ENCODE measurements at regions not wholly inside any gene's neighbourhood (a gene's known extent, or its start where the extent isn't known, plus 50 kb on each side); places are given as distances from the start of the nearest gene placed in this dataset.
A peak's percentile ranks its signal among the peaks of the same experiment; 100 is the strongest.

- no peaks in the 10 kb centered on the region for H3K36me3 ChIP-seq (ENCODE audit: control insufficient read depth, insufficient read depth, low read length)
- 82 to 100% methylated on average over 1 to 4 of the region's 6 CpGs for WGBS, 2 experiments (ENCODE audit: insufficient coverage in 2 of 2)
- no peaks in the 10 kb centered on the region for H3K9me3 ChIP-seq (ENCODE audit: control insufficient read depth, low read length)
- H3K4me3 ChIP-seq (ENCODE audit: extremely low read depth, insufficient read depth, low read length, poor library complexity, severe bottlenecking), result no peak overlapping the region
- H3K4me1 ChIP-seq (ENCODE audit: control insufficient read depth, insufficient read depth, low read length, poor library complexity, severe bottlenecking), result peaks cover 38% of the 10 kb centered on the region
- H3K27ac ChIP-seq (ENCODE audit: low read depth, low read length, severe bottlenecking), result peak overlapping the region; percentile 54
Observed at GRCh38 chr3:124383846-124384466, 346.3 kb upstream of the UMPS start.

- no peaks in the 10 kb centered on the region for H3K36me3 ChIP-seq (ENCODE audit: control insufficient read depth, insufficient read depth, low read length)
- peak overlapping the region; percentile 54 for H3K27ac ChIP-seq (ENCODE audit: low read depth, low read length, severe bottlenecking)
- H3K4me1 ChIP-seq (ENCODE audit: control insufficient read depth, insufficient read depth, low read length, poor library complexity, severe bottlenecking), result peaks cover 38% of the 10 kb centered on the region
- H3K4me3 ChIP-seq (ENCODE audit: extremely low read depth, insufficient read depth, low read length, poor library complexity, severe bottlenecking), result no peak overlapping the region
- no peaks in the 10 kb centered on the region for H3K9me3 ChIP-seq (ENCODE audit: control insufficient read depth, low read length)
- WGBS, 2 experiments (ENCODE audit: insufficient coverage in 2 of 2), result 97% methylated on average over 18 of the region's 19 CpGs
Observed at GRCh38 chr3:124384527-124384926, 345.7 kb upstream of the UMPS start.

- H3K4me1 ChIP-seq (ENCODE audit: control insufficient read depth, insufficient read depth, low read length, poor library complexity, severe bottlenecking), result peaks cover 38% of the 10 kb centered on the region
- H3K4me3 ChIP-seq (ENCODE audit: extremely low read depth, insufficient read depth, low read length, poor library complexity, severe bottlenecking), result no peak overlapping the region
- H3K9me3 ChIP-seq (ENCODE audit: control insufficient read depth, low read length), result no peaks in the 10 kb centered on the region
- no peaks in the 10 kb centered on the region for H3K36me3 ChIP-seq (ENCODE audit: control insufficient read depth, insufficient read depth, low read length)
- peak overlapping the region; percentile 47 for H3K27ac ChIP-seq (ENCODE audit: low read depth, low read length, severe bottlenecking)
- WGBS, 2 experiments (ENCODE audit: insufficient coverage in 2 of 2), result 95 to 100% methylated on average over 1 to 2 of the region's 2 CpGs
Observed at GRCh38 chr3:124385996-124386395, 344.3 kb upstream of the UMPS start.

GRCh38 chr3:124386996-124387595 lies 343.2 kb upstream of the UMPS start:
- Histone ChIP-seq H3K27ac (ENCODE audit: low read depth, low read length, severe bottlenecking) (no peak overlapping the region), H3K4me3 (ENCODE audit: extremely low read depth, insufficient read depth, low read length, poor library complexity, severe bottlenecking) (no peak overlapping the region), H3K9me3 (ENCODE audit: control insufficient read depth, low read length) (no peaks in the 10 kb centered on the region), H3K36me3 (ENCODE audit: control insufficient read depth, insufficient read depth, low read length) (no peaks in the 10 kb centered on the region), H3K4me1 (ENCODE audit: control insufficient read depth, insufficient read depth, low read length, poor library complexity, severe bottlenecking) (peaks cover 38% of the 10 kb centered on the region)
- WGBS, 2 experiments (ENCODE audit: insufficient coverage in 2 of 2), result no CpG with 5 or more reads among the region's 4 CpGs

GRCh38 chr3:124391774-124392173 lies 338.5 kb upstream of the UMPS start:
- H3K27ac ChIP-seq (ENCODE audit: low read depth, low read length, severe bottlenecking), result no peak overlapping the region
- H3K9me3 ChIP-seq (ENCODE audit: control insufficient read depth, low read length), result no peaks in the 10 kb centered on the region
- no peak overlapping the region for H3K4me3 ChIP-seq (ENCODE audit: extremely low read depth, insufficient read depth, low read length, poor library complexity, severe bottlenecking)

GRCh38 chr3:124393340-124393739 lies 336.9 kb upstream of the UMPS start:
- no CpG with 5 or more reads among the region's 2 CpGs for WGBS, 2 experiments (ENCODE audit: insufficient coverage in 2 of 2)
- Histone ChIP-seq H3K4me3 (ENCODE audit: extremely low read depth, insufficient read depth, low read length, poor library complexity, severe bottlenecking) (no peak overlapping the region), H3K36me3 (ENCODE audit: control insufficient read depth, insufficient read depth, low read length) (peaks cover 4% of the 10 kb centered on the region), H3K4me1 (ENCODE audit: control insufficient read depth, insufficient read depth, low read length, poor library complexity, severe bottlenecking) (no peaks in the 10 kb centered on the region), H3K27ac (ENCODE audit: low read depth, low read length, severe bottlenecking) (no peak overlapping the region), H3K9me3 (ENCODE audit: control insufficient read depth, low read length) (no peaks in the 10 kb centered on the region)

More at GRCh38 chr3:124391774-124392173, 338.5 kb upstream of the UMPS start:
- Histone ChIP-seq H3K36me3 (ENCODE audit: control insufficient read depth, insufficient read depth, low read length) (peaks cover 4% of the 10 kb centered on the region), H3K4me1 (ENCODE audit: control insufficient read depth, insufficient read depth, low read length, poor library complexity, severe bottlenecking) (no peaks in the 10 kb centered on the region)
- 100% methylated on average over 3 of the region's 3 CpGs; no CpG with 5 or more reads in 1 of the 2 experiments for WGBS, 2 experiments (ENCODE audit: insufficient coverage in 2 of 2)

GRCh38 chr3:124395162-124395561 lies 335.1 kb upstream of the UMPS start:
- no peak overlapping the region for H3K27ac ChIP-seq (ENCODE audit: low read depth, low read length, severe bottlenecking)

GRCh38 chr3:124395584-124396338 lies 334.5 kb upstream of the UMPS start:
- peaks cover 9% of the 10 kb centered on the region for H3K36me3 ChIP-seq (ENCODE audit: control insufficient read depth, insufficient read depth, low read length)
- H3K4me3 ChIP-seq (ENCODE audit: extremely low read depth, insufficient read depth, low read length, poor library complexity, severe bottlenecking), result no peak overlapping the region
- H3K4me1 ChIP-seq (ENCODE audit: control insufficient read depth, insufficient read depth, low read length, poor library complexity, severe bottlenecking), result no peaks in the 10 kb centered on the region
- H3K27ac ChIP-seq (ENCODE audit: low read depth, low read length, severe bottlenecking), result no peak overlapping the region
- H3K9me3 ChIP-seq (ENCODE audit: control insufficient read depth, low read length), result no peaks in the 10 kb centered on the region
- no CpG with 5 or more reads among the region's 1 CpG for WGBS, 2 experiments (ENCODE audit: insufficient coverage in 2 of 2)

More at GRCh38 chr3:124395162-124395561, 335.1 kb upstream of the UMPS start:
- Histone ChIP-seq H3K4me3 (ENCODE audit: extremely low read depth, insufficient read depth, low read length, poor library complexity, severe bottlenecking) (no peak overlapping the region), H3K36me3 (ENCODE audit: control insufficient read depth, insufficient read depth, low read length) (peaks cover 7% of the 10 kb centered on the region), H3K4me1 (ENCODE audit: control insufficient read depth, insufficient read depth, low read length, poor library complexity, severe bottlenecking) (no peaks in the 10 kb centered on the region), H3K9me3 (ENCODE audit: control insufficient read depth, low read length) (no peaks in the 10 kb centered on the region)
- WGBS, 2 experiments (ENCODE audit: insufficient coverage in 2 of 2), result 82 to 97% methylated on average over 5 to 6 of the region's 8 CpGs

- no peak overlapping the region for H3K27ac ChIP-seq (ENCODE audit: low read depth, low read length, severe bottlenecking)
Observed at GRCh38 chr3:124396339-124396950, 333.8 kb upstream of the UMPS start.

GRCh38 chr3:124397088-124397487 lies 333.2 kb upstream of the UMPS start:
- H3K36me3 ChIP-seq (ENCODE audit: control insufficient read depth, insufficient read depth, low read length), result peaks cover 12% of the 10 kb centered on the region
- no peaks in the 10 kb centered on the region for H3K9me3 ChIP-seq (ENCODE audit: control insufficient read depth, low read length)
- peaks cover 12% of the 10 kb centered on the region for H3K4me1 ChIP-seq (ENCODE audit: control insufficient read depth, insufficient read depth, low read length, poor library complexity, severe bottlenecking)
- H3K27ac ChIP-seq (ENCODE audit: low read depth, low read length, severe bottlenecking), result no peak overlapping the region
- WGBS, 2 experiments (ENCODE audit: insufficient coverage in 2 of 2), result 95 to 100% methylated on average over 1 to 3 of the region's 4 CpGs
- H3K4me3 ChIP-seq (ENCODE audit: extremely low read depth, insufficient read depth, low read length, poor library complexity, severe bottlenecking), result no peak overlapping the region

More at GRCh38 chr3:124396339-124396950, 333.8 kb upstream of the UMPS start:
- peaks cover 6% of the 10 kb centered on the region for H3K4me1 ChIP-seq (ENCODE audit: control insufficient read depth, insufficient read depth, low read length, poor library complexity, severe bottlenecking)
- H3K9me3 ChIP-seq (ENCODE audit: control insufficient read depth, low read length), result no peaks in the 10 kb centered on the region
- peaks cover 12% of the 10 kb centered on the region for H3K36me3 ChIP-seq (ENCODE audit: control insufficient read depth, insufficient read depth, low read length)
- no peak overlapping the region for H3K4me3 ChIP-seq (ENCODE audit: extremely low read depth, insufficient read depth, low read length, poor library complexity, severe bottlenecking)
- WGBS, 2 experiments (ENCODE audit: insufficient coverage in 2 of 2), result 96% methylated on average over 4 of the region's 5 CpGs; no CpG with 5 or more reads in 1 of the 2 experiments

All from mesodermal cell (in vitro differentiated cells).